Calu3 (cell line): ENCODE measurements at regions not wholly inside any gene's neighbourhood (a gene's known extent, or its start where the extent isn't known, plus 50 kb on each side); places are given as distances from the start of the nearest gene placed in this dataset.

Source experiments
- BruUV-seq: library from RNA; stranded (reverse); fragments of 400-500 nt; replicated peaks from 2 replicates; lab custom pipeline; 2021; lab: Mats Ljungman, UMichigan
- CTCF ChIA-PET: fragments of 300-600 bp; sonication (Branson Sonifier 250); formaldehyde crosslinking; loops from one replicate; lab custom pipeline; 2022; ENCODE audit warnings: antibody characterized with exemption; lab: Charles Lee
- DNase-seq: peaks from one replicate; pipeline ENCODE4 v3.0.0; 2022
- H3K27ac Mint-ChIP-seq: one replicate; pipeline ENCODE4 v1.8.0; 2022; ENCODE audit warnings: mixed read lengths; ENCODE audit not compliant: unreplicated experiment
- H3K27me3 Mint-ChIP-seq: one replicate; pipeline ENCODE4 v1.8.0; 2022; ENCODE audit warnings: mixed read lengths; ENCODE audit not compliant: unreplicated experiment
- H3K36me3 Mint-ChIP-seq: one replicate; pipeline ENCODE4 v1.8.0; 2022; ENCODE audit warnings: mild to moderate bottlenecking, moderate library complexity, mixed read lengths; ENCODE audit not compliant: insufficient read depth, unreplicated experiment
- H3K4me1 Mint-ChIP-seq: one replicate; pipeline ENCODE4 v1.8.0; 2022; ENCODE audit warnings: mild to moderate bottlenecking, low read depth, mixed read lengths; ENCODE audit not compliant: unreplicated experiment
- H3K4me3 Mint-ChIP-seq: one replicate; pipeline ENCODE4 v1.8.0; 2022; ENCODE audit warnings: mild to moderate bottlenecking, low read depth, moderate library complexity, mixed read lengths; ENCODE audit not compliant: unreplicated experiment
- H3K9me3 Mint-ChIP-seq: one replicate; pipeline ENCODE4 v1.8.0; 2022; ENCODE audit warnings: low read depth, mixed read lengths; ENCODE audit not compliant: unreplicated experiment
- intact Hi-C: fragments of 100-400 bp; cut with micrococcal nuclease; formaldehyde crosslinking; loops from one replicate; pipeline ENCODE4 v1.10.0; 2022; ENCODE audit not compliant: unreplicated experiment
- TF ChIP-seq, protein P1 (sequence below): fragments of 200-600 bp; IDR thresholded peaks from one replicate; pipeline ENCODE4 v1.8.0; 2022; ENCODE audit warnings: antibody characterized with exemption; ENCODE audit not compliant: unreplicated experiment

DNA sequence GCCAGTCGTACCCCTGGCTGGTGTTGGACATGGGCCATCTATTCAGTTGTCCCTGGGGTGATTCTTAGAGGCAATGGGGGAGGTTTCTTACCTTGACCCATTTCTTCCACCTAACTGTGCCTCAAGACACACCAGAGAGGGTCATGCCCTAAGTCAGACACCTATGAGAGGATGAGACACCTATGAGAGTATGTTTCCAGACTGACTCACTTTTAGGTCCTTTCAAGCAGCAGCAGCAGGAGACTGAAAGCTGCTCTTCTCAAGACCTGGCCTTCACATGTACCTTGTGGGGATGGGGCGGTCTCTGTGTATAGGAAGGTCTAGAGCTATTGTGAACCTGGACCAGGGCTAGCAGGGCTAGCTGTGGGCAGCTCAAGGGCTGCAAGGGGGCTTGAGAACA, 130.1 kb downstream of the TENT4A start:
- CTCF ChIA-PET = no interaction called here
- intact Hi-C loops = no loop called here

DNA sequence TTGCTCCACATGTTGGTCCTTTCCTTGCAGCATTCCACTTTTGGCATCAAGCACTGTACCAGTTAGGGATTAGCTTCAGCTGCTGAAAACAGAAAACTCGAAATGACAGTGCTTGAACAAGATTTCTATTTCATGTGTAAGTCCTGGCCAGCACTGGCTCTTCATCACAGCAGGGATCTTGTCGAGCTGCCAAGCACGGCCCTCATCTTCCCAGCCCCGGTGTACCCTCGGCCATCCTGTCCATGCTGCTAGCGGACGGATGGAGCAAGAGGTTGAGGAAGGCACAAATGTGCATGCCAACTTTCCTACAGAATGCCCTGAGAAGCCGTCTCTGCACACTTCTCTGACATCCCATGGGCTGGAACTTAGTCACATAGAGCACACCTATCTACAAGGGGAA, 130.6 kb downstream of the TENT4A start:
- peaks cover 10% of the 10 kb centered on the region for H3K27me3 Mint-ChIP-seq
- intact Hi-C loops = no loop called here
- BruUV-seq = no TSS peak

More for the DNA sequence above, 130.1 kb downstream of the TENT4A start:
- peaks cover 15% of the 10 kb centered on the region for H3K27me3 Mint-ChIP-seq
- peaks cover 5% of the 10 kb centered on the region for H3K36me3 Mint-ChIP-seq
- BruUV-seq = no TSS peak
- peaks cover 4% of the 10 kb centered on the region for H3K9me3 Mint-ChIP-seq
- H3K27ac Mint-ChIP-seq = no peak overlapping the region
- TF ChIP-seq, protein P1, sequence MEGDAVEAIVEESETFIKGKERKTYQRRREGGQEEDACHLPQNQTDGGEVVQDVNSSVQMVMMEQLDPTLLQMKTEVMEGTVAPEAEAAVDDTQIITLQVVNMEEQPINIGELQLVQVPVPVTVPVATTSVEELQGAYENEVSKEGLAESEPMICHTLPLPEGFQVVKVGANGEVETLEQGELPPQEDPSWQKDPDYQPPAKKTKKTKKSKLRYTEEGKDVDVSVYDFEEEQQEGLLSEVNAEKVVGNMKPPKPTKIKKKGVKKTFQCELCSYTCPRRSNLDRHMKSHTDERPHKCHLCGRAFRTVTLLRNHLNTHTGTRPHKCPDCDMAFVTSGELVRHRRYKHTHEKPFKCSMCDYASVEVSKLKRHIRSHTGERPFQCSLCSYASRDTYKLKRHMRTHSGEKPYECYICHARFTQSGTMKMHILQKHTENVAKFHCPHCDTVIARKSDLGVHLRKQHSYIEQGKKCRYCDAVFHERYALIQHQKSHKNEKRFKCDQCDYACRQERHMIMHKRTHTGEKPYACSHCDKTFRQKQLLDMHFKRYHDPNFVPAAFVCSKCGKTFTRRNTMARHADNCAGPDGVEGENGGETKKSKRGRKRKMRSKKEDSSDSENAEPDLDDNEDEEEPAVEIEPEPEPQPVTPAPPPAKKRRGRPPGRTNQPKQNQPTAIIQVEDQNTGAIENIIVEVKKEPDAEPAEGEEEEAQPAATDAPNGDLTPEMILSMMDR = no peak
- no peaks in the 10 kb centered on the region for H3K4me1 Mint-ChIP-seq
- no peak overlapping the region for H3K4me3 Mint-ChIP-seq
- DNase-seq = no peak

DNA sequence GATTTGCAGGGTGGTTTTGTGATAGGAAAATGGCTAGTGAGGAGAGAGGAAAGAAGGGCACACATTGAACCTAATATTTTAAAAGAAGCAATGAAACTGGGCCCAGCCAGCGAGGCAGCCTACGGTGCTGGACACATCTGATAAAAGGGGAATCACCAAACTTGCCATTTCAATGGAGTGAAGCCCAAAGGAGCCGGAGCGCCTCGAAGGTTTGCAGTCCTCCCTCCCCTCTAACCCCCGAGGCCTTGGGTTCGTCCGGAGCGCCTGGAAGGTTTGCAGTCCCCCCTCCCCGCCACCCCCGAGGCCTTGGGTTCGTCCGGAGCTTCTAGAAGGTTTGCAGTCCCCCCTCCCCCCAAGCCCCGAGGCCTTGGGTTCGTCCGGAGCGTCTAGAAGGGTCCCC, 132.6 kb downstream of the TENT4A start:
- TF ChIP-seq, protein P1 = no peak
- Mint-ChIP-seq H3K36me3 (peaks cover 5% of the 10 kb centered on the region), H3K4me1 (no peaks in the 10 kb centered on the region), H3K27ac (no peak overlapping the region), H3K9me3 (peaks cover 8% of the 10 kb centered on the region), H3K27me3 (no peaks in the 10 kb centered on the region), H3K4me3 (no peak overlapping the region)
- no TSS peak for BruUV-seq
- DNase-seq = no peak
- CTCF ChIA-PET = no interaction called here
- intact Hi-C loops = no loop called here

More for the DNA sequence above, 130.6 kb downstream of the TENT4A start:
- TF ChIP-seq, protein P1 = no peak
- CTCF ChIA-PET = interaction anchor here (0.6 kb wide), 1 partner anchor 1923 kb away, joined by 3 read pairs; no protein-coding TSS in a partner anchor
- Mint-ChIP-seq H3K36me3 (peaks cover 5% of the 10 kb centered on the region), H3K4me1 (no peaks in the 10 kb centered on the region), H3K9me3 (peaks cover 7% of the 10 kb centered on the region), H3K4me3 (no peak overlapping the region), H3K27ac (no peak overlapping the region)
- DNase-seq = no peak

DNA sequence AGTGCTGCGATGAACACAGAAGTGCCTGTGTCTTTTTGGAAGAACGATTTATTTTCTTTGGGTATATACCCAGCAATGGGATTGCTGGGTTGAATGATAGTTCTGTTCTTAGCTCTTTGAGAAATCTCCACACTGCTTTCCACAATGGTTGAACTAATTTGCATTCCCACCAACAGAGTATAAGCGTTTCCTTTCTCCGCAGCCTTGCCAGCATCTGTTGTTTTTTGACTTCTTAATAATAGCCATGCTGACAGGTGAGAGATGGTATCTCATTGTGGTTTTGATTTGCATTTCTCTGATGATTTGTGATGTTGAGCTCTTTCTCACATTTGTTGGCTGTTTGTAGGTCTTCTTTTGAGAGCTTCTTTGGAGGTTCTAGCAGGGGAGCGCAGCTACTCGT, 134.6 kb downstream of the TENT4A start:
- H3K4me3 Mint-ChIP-seq = no peak overlapping the region
- BruUV-seq = no TSS peak
- no peaks in the 10 kb centered on the region for H3K4me1 Mint-ChIP-seq
- CTCF ChIA-PET = no interaction called here
- no peak overlapping the region for H3K27ac Mint-ChIP-seq
- H3K9me3 Mint-ChIP-seq = peaks cover 12% of the 10 kb centered on the region
- TF ChIP-seq, protein P1 = no peak
- H3K36me3 Mint-ChIP-seq = peaks cover 5% of the 10 kb centered on the region
- intact Hi-C loops = no loop called here
- H3K27me3 Mint-ChIP-seq = no peaks in the 10 kb centered on the region
- DNase-seq = no peak
